HG03432 (cell line): ENCODE measurements at regions not wholly inside any gene's neighbourhood (a gene's known extent, or its start where the extent isn't known, plus 50 kb on each side); places are given as distances from the start of the nearest gene placed in this dataset.
"Not testable (repeated sequence)": the region's sequence is repeated elsewhere in the genome, so short reads cannot be mapped to it uniquely, and the experiment has no call there.

Experiments used
- ATAC-seq: cut with Tn5 transposase; IDR thresholded peaks from one replicate; pipeline ENCODE4 v1.9.1; 2021; ENCODE audit warnings: mild to moderate bottlenecking, moderate library complexity; ENCODE audit not compliant: unreplicated experiment

- no peak for ATAC-seq
Observed at GRCh38 chr6:109255946-109256640, 126.2 kb downstream of the CD164 start.

- ATAC-seq, result no peak
Observed at GRCh38 chr6:109255087-109255486, 127.2 kb downstream of the CD164 start.

- ATAC-seq, result no peak
Observed at GRCh38 chr6:109253366-109253765, 128.9 kb downstream of the CD164 start.

DNA sequence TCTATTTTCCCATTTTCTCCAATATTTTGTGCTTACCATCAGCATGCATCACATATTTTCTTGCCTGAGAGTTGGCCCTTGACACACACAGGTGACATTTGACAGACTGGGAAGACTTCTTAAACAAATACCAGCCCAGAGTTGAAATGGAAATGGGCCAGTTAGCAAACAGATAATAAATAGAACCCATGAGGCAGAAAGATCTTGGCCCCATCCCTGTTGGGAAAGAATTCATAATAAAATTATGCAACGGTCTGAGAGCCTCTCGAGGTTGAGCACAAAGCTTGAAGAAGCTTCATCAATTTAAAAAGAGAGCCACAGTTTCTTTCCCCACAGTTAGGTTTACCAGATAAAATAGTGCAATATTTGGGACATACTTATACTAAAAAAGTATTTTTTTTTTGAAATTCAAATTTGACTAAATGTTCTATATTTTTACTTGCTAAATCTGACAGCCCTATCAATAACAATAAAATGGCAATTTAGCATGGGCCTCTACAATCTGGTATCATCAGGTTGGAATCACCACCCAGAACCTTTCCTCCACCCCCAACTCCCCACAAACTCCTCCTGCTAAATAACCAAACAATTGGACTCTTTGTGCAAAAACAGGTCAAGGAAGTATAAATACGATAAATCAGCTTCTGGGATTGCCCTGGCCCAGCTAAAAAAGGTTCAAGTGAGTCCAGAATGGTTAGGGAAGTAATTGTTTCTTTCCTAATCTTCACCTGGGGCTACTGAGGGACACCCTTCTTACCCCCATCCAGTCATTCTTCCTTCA lies 129.8 kb downstream of the CD164 start:
- ATAC-seq, result no peak

DNA sequence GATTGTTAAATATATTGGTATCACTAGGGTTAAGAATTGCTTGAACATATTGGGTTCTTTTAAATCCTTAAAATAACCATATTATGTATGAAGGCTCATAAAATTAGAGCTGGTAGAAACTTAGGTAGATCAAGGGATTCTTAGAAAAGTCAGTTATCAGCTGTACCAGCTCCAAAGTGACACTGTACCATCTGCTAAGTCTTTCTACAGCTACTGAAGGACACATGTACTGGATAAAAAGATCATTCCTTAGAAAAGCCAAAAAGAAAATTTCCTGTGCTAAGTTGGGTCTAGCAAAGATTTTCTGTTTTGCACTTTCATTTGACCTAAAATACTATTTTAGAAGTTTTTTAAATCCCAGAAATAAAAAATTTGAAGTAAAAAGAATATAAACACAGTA lies 130.4 kb downstream of the CD164 start:
- no peak for ATAC-seq

DNA sequence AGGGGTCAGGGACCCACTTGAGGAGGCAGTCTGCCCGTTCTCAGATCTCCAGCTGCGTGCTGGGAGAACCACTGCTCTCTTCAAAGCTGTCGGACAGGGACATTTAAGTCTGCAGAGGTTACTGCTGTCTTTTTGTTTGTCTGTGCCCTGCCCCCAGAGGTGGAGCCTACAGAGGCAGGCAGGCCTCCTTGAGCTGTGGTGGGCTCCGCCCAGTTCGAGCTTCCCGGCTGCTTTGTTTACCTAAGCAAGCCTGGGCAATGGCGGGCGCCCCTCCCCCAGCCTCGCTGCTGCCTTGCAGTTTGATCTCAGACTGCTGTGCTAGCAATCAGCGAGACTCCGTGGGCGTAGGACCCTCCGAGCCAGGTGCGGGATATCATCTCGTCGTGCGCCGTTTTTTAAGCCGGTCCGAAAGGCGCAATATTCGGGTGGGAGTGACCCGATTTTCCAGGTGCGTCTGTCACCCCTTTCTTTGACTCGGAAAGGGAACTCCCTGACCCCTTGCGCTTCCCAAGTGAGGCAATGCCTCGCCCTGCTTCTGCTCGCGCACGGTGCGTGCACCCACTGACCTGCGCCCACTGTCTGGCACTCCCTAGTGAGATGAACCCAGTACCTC lies 131.6 kb downstream of the CD164 start:
- not testable (repeated sequence) for ATAC-seq

DNA sequence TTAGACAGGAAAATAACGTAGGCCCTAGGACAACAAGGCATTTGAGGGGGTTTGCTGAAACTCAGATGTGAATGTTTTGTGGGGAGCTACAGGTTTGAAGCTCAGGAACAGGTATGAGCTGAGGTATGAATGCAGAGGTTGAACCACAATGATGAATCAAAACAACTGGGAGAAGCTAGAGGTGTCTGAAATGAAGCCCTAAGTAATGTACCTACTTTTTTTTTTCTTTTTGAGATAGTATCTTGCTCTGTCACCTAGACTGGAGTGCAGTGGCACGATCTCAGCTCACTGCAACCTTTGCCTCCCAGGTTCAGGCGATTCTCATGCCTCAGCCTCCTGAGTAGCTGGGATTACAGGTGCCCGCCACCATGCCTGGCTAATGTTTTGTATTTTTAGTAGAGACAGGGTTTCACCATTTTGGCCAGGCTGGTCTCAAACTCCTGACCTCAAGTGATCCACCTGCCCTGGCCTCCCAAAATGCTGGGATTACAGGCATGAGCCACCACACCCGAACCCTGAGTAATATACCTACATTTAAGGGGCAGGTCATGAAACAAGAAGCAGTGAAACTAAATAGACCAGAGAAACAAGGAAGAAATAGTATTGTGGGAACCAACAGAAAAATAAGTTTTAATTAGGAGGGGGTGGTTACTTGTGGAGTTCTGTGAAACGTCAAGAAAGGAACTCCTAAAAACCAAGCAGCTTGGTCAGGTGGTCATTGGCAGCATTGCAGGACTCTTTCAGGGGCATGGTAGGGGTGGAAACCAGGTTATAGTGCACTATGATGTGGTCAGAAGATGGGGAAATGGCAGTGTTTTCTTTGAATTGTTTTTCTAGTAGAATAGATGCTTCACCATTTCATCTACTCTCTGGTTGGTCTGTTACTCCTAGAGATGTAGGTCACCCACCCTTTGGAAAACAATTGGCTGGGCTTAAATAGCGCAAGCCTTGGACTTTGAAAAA lies 138.1 kb downstream of the CD164 start:
- ATAC-seq, result no peak

GRCh38 chr6:109242925-109243324 lies 139.3 kb downstream of the CD164 start:
- no peak for ATAC-seq

- no peak for ATAC-seq
Observed at GRCh38 chr6:109242029-109242428, 140.2 kb downstream of the CD164 start.

DNA sequence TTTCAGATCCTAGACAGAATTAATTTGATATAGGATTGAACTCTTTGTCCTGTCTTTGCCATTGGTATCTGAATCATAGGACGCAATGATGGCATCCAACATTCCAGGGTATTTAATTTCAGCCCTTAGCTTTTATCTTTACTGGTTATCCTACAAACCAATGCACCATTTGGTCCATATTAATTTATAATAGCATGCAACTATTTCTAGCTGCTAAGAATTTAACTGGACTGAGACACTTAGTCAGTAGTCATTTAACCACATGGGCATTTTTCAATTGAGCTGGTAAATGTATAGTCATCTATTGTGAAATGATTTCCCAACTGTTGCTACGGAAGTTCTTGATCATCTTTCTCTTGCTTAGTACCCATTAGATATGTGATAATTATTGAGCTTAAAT lies 141.1 kb downstream of the CD164 start:
- no peak for ATAC-seq

- no peak for ATAC-seq
Observed at GRCh38 chr6:109240370-109241084, 141.7 kb downstream of the CD164 start.

- no peak for ATAC-seq
Observed at GRCh38 chr6:109239651-109240321, 142.5 kb downstream of the CD164 start.

DNA sequence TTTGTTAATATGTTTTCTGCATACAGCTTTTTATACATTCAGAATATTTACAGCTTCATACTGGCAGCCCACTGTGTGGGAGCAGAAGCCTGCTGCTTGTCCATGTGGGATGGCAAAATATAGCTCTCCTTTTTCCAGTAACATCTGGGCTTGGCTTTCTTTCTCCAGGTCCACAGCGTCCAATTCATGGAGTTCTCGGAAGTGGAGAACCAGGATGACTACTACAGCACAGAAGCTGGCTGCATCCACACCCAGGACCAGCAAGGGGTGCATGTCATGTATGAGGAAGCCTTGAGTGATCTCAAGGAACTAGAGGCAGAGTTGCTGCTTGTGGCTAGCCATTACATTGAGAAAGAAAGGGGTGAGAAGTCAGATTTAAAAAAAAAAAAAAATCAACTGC lies 143.1 kb downstream of the CD164 start:
- no peak for ATAC-seq

DNA sequence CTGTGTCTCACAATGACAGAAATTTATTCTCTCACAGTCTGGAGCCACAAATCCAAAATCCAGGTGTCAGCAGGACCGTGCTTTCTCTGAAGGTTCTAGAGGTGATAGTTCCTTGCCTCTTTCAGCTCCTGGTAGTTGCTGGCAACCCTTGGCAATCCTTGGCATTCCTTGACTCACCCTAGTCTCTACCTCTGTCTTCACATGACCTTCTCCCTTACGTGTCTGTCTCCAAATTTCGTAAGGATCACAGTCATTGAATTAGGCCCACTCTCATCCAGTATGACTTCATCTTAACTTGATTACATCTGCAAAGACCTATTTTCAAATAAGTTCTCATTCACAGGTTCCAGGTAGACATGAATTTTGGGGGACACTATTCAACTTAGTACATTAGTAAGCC lies 143.1 kb downstream of the CEP57L1 start:
- ATAC-seq, result no peak

DNA sequence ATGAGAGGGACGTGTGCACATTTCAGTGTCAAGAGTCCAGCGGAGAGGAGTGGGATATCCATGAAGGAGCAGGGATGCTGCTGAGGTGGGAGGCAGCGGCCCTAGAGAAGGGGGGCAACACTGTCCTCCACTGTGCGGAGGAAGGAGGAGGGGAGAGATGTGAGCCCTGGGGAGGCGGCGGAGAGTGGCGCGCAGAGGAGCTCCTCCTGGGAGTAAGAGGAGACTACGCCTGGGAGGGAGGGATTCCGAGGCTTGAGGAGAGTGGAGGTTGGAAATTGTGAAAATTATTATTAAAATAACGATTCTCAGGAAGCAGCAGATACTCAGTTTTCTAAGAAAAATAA lies 142.7 kb downstream of the CEP57L1 start:
- no peak for ATAC-seq

GRCh38 chr6:109237077-109237985 lies 142.0 kb downstream of the CEP57L1 start:
- ATAC-seq, result no peak

DNA sequence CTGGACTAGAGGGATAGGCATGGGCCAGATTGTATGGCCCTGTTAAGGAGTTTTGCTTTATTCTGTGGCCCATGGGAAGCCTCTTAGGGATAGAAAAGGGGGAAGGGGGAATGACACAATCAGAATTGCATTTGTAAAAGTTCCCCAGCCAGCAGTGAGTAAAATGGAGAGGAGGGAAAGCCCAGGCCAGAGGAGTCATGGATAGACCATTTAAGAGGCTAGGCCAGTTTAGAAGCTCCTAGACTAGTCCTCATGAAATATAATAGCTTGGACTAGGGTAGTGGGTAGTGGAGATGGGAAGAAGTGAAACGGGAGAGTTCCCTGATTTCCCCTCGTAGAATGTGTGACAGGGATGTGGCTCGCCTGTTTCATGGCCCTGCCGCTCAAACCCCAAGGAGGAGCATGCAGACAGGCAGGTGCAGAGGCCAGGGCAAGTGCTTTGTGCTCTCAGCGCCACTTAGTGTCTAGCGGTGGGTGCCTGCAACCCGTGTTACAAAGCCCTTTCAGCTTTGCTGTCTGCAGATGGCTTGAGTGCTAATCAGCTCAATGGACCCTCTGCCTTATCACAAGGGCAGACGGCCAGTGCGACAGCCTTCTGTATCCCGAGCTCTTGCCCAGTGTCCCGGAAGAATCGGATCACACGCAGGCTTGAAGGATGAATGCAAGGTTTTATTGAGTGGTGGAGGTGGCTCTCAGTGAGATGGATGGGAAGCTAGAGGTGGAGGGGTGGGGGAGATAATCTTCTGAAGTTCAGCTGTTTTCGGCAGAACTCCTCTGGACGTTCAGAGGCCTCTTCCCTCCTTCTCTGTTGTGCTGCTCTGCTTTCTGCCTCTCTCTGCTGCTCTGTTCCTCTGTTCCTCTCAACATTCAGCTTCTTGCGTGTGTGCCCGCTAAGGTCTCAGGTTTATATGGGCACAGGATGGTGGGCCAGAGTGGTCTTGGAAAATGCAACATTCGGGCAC lies 141.1 kb downstream of the CEP57L1 start:
- ATAC-seq, result peak; percentile 40
